Mesenchymal stem cell (in vitro differentiated cells and primary cell): ENCODE measurements at regions not wholly inside any gene's neighbourhood (a gene's known extent, or its start where the extent isn't known, plus 50 kb on each side); places are given as distances from the start of the nearest gene placed in this dataset.

Experiments used
- DNase-seq: peaks from one replicate; pipeline ENCODE4 v3.0.0-alpha.2; 2013
- H2AFZ ChIP-seq: one replicate; pipeline ENCODE4 v1.6.1; 2013; ENCODE audit warnings: low read depth, mild to moderate bottlenecking, control low read depth, inconsistent platforms, low read length, moderate library complexity
- H2AK5ac ChIP-seq: 2 replicates; pipeline ENCODE4 v1.6.1; 2013; ENCODE audit warnings: low read length, moderate library complexity, mild to moderate bottlenecking, inconsistent platforms; ENCODE audit not compliant: severe bottlenecking
- H2BK120ac ChIP-seq: one replicate; pipeline ENCODE4 v1.6.1; 2013; ENCODE audit warnings: low read depth, mild to moderate bottlenecking, inconsistent platforms, low read length, moderate library complexity
- H2BK12ac ChIP-seq, 2 experiments: one replicate each; pipeline ENCODE4 v1.6.1; 2013; ENCODE audit warnings: inconsistent platforms in 2 of 2, low read length in 2 of 2, mild to moderate bottlenecking in 2 of 2, moderate library complexity in 2 of 2, control low read depth in 1 of 2
- H2BK15ac ChIP-seq: one replicate; pipeline ENCODE4 v1.6.1; 2013; ENCODE audit warnings: mild to moderate bottlenecking, low read depth, inconsistent platforms; ENCODE audit not compliant: poor library complexity, severe bottlenecking
- H2BK5ac ChIP-seq: 2 replicates; pipeline ENCODE4 v1.6.1; 2013; ENCODE audit warnings: low read depth, mild to moderate bottlenecking, low read length, control low read depth, inconsistent platforms; ENCODE audit not compliant: poor library complexity, severe bottlenecking
- H3K14ac ChIP-seq, 2 experiments: one replicate each; pipeline ENCODE4 v1.6.1; 2013; ENCODE audit warnings: inconsistent platforms in 2 of 2, low read length in 2 of 2, control low read depth in 1 of 2, mild to moderate bottlenecking in 1 of 2, moderate library complexity in 1 of 2
- H3K18ac ChIP-seq, 2 experiments: one replicate each; pipeline ENCODE4 v1.6.1; 2013; ENCODE audit warnings: inconsistent platforms in 2 of 2, low read length in 2 of 2, control low read depth in 1 of 2, low read depth in 1 of 2, mild to moderate bottlenecking in 1 of 2
- H3K23ac ChIP-seq, 2 experiments: one replicate each; pipeline ENCODE4 v1.6.1; 2013; ENCODE audit warnings: inconsistent platforms in 2 of 2, low read length in 2 of 2, mild to moderate bottlenecking in 2 of 2, moderate library complexity in 2 of 2, control low read depth in 1 of 2
- H3K27ac ChIP-seq: 2 replicates; pipeline ENCODE4 v1.5.1; 2013; ENCODE audit warnings: mild to moderate bottlenecking, moderate library complexity, low read length, control low read depth, inconsistent platforms; ENCODE audit not compliant: poor library complexity, severe bottlenecking
- H3K27me3 ChIP-seq, 2 experiments: 2 replicates each; pipeline versions ENCODE4 v1.6.1 to v1.7.0; 2013; ENCODE audit warnings: low read length in 2 of 2, mild to moderate bottlenecking in 2 of 2, moderate library complexity in 2 of 2, control low read depth in 1 of 2, inconsistent platforms in 1 of 2; ENCODE audit not compliant: control insufficient read depth in 1 of 2, insufficient read depth in 1 of 2
- H3K36me3 ChIP-seq, 2 experiments: 2 replicates each; pipeline versions ENCODE4 v1.6.1 to v1.7.0; 2013; ENCODE audit warnings: low read length in 2 of 2, control low read depth in 1 of 2, inconsistent platforms in 1 of 2, low read depth in 1 of 2, mild to moderate bottlenecking in 1 of 2; ENCODE audit not compliant: insufficient read depth in 2 of 2, control insufficient read depth in 1 of 2
- H3K4ac ChIP-seq, 2 experiments: one replicate each; pipeline ENCODE4 v1.6.1; 2013; ENCODE audit warnings: inconsistent platforms in 2 of 2, low read length in 2 of 2, mild to moderate bottlenecking in 2 of 2, moderate library complexity in 2 of 2, control low read depth in 1 of 2, low read depth in 1 of 2
- H3K4me1 ChIP-seq: 2 replicates; pipeline ENCODE4 v1.6.1; 2013; ENCODE audit warnings: low read depth, low read length, control low read depth; ENCODE audit not compliant: control insufficient read depth, insufficient read depth
- H3K4me2 ChIP-seq: 2 replicates; pipeline ENCODE4 v1.6.1; 2013; ENCODE audit warnings: low read length, mild to moderate bottlenecking, inconsistent platforms; ENCODE audit not compliant: poor library complexity, severe bottlenecking
- H3K4me3 ChIP-seq, 2 experiments: 2 replicates each; pipeline versions ENCODE4 v1.5.1 to v1.7.0; 2013; ENCODE audit warnings: low read length in 2 of 2, mild to moderate bottlenecking in 2 of 2, control low read depth in 1 of 2, low read depth in 1 of 2; ENCODE audit not compliant: insufficient read depth in 1 of 2
- H3K79me1 ChIP-seq: replicated peaks from 2 replicates; pipeline ENCODE4 v1.6.1; 2013; ENCODE audit warnings: mild to moderate bottlenecking, control low read depth, low read length, inconsistent platforms; ENCODE audit not compliant: poor library complexity, severe bottlenecking
- H3K9ac ChIP-seq: 2 replicates; pipeline ENCODE4 v1.7.0; 2013; ENCODE audit warnings: mild to moderate bottlenecking, low read length, moderate library complexity
- H3K9me3 ChIP-seq: 2 replicates; pipeline ENCODE4 v1.7.0; 2013; ENCODE audit warnings: mild to moderate bottlenecking, low read length; ENCODE audit not compliant: control insufficient read depth
- H4K8ac ChIP-seq: one replicate; pipeline ENCODE4 v1.6.1; 2013; ENCODE audit warnings: inconsistent platforms, mild to moderate bottlenecking, low read length, moderate library complexity
- H4K91ac ChIP-seq: one replicate; pipeline ENCODE4 v1.6.1; 2013; ENCODE audit warnings: mild to moderate bottlenecking, low read length, inconsistent platforms
- WGBS: methylation state at CpG from one replicate; pipeline ENCODE4 v1.1.7; 2013; ENCODE audit warnings: mixed read lengths; 5-methylcytosine and 5-hydroxymethylcytosine counted together

- Histone ChIP-seq H3K27me3 (no peaks in the 10 kb centered on the region), H2BK120ac (peak overlapping the region; percentile 34), H3K9ac (no peak overlapping the region), H3K9me3 (no peaks in the 10 kb centered on the region), H3K4me3 (no peak overlapping the region), H4K8ac (no peak overlapping the region), H3K27ac (no peak overlapping the region), H3K4ac (no peak overlapping the region), H2AK5ac (no peak overlapping the region), H3K36me3 (no peaks in the 10 kb centered on the region), H3K23ac (no peak overlapping the region), H2BK5ac (no peak overlapping the region), H3K79me1 (no peaks in the 10 kb centered on the region), H3K4me1 (peaks cover 3% of the 10 kb centered on the region), H2BK12ac (no peak overlapping the region), H4K91ac (no peak overlapping the region), H2BK15ac (no peak overlapping the region), H2AFZ (no peak overlapping the region), H3K4me2 (no peak overlapping the region), H3K14ac (no peak overlapping the region), H3K18ac (no peak overlapping the region)
- 90% methylated on average over 2 of the region's 2 CpGs for WGBS
- DNase-seq = no peak
Observed at GRCh38 chr13:80448725-80449124, 107.8 kb upstream of the SPRY2 start.

DNA sequence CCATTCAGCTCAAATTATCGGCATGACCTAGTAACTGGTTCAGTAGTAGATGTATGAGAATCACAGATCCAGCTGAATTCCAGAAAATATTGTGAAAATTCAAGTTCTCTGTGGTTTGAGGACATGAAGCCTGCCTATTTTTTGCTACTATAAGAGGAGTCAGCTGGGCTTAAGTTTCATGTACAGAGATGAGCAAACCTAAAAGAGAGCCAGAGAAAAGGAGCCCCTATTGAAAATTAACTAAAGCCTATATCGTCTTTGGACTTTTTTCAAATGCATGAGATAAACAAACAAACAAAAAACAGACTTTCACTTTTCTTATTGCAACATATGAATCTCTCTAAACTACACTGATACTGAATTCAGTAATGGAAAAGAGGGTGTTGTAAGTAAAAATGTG is 106.8 kb upstream of the SPRY2 start:
- H3K18ac ChIP-seq = no peak overlapping the region

DNA sequence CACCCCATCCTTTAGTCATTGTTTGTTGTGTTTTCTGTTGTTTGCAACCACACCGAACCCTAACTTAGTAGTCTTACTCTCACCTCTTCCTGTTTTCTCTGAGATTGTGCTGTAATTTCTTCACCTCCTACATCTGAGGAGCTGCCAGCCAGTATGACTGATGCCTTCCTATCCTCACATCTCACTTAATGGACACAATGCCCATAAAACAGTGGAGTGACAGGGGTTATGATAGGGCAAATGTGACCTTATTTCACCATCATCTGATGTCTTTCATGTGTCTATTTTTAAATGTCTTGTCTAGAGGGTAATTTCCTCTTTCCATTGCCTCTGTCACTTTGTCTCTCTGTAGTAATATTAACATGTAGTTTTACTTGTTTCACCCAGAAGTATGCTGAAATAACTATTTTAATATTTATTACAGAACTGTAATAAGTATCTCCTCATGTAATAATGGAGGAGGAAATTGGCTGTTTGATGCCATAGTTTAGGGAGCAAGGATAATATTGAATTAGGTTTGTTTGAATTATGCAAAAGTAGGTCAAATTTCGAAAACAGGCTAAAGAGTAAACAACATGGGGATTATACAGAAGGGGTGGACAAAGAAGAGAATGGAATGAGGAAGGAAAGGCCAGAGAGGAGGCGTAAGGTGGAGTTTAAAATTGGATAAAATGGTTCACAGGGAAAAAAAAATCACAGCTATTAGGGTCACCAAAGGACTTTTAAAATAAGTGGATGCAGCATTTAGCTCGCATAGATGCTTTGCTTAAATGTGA is 103.5 kb upstream of the SPRY2 start:
- Histone ChIP-seq H3K27ac (no peak overlapping the region), H3K14ac (no peak overlapping the region), H3K9me3 (no peaks in the 10 kb centered on the region), H3K27me3 (no peaks in the 10 kb centered on the region), H3K4me3 (no peak overlapping the region), H3K4ac (no peak overlapping the region), H3K18ac (no peak overlapping the region), H2AFZ (no peak overlapping the region), H2BK5ac (no peak overlapping the region), H3K9ac (no peak overlapping the region), H3K79me1 (no peaks in the 10 kb centered on the region), H3K4me1 (no peaks in the 10 kb centered on the region), H2AK5ac (no peak overlapping the region), H2BK12ac (no peak overlapping the region), H2BK15ac (no peak overlapping the region), H4K8ac (no peak overlapping the region), H3K23ac (no peak overlapping the region), H3K36me3 (no peaks in the 10 kb centered on the region), H2BK120ac (no peak overlapping the region), H4K91ac (no peak overlapping the region), H3K4me2 (no peak overlapping the region)
- no peak for DNase-seq
- 82% methylated on average over 3 of the region's 4 CpGs for WGBS

More for the DNA sequence above, 106.8 kb upstream of the SPRY2 start:
- Histone ChIP-seq H3K9me3 (no peaks in the 10 kb centered on the region), H3K4ac (no peak overlapping the region), H2BK5ac (no peak overlapping the region), H3K27ac (no peak overlapping the region), H2BK120ac (no peak overlapping the region), H3K27me3 (no peaks in the 10 kb centered on the region), H3K23ac (no peak overlapping the region), H4K91ac (no peak overlapping the region), H2BK15ac (no peak overlapping the region), H3K14ac (no peak overlapping the region), H3K9ac (no peak overlapping the region), H2AK5ac (no peak overlapping the region), H4K8ac (no peak overlapping the region), H3K79me1 (no peaks in the 10 kb centered on the region), H3K4me2 (no peak overlapping the region), H2AFZ (no peak overlapping the region), H3K4me3 (no peak overlapping the region), H3K4me1 (peaks cover 3% of the 10 kb centered on the region), H2BK12ac (no peak overlapping the region), H3K36me3 (no peaks in the 10 kb centered on the region)
- no peak for DNase-seq
- 0% methylated on average over 1 of the region's 2 CpGs for WGBS

GRCh38 chr13:80442609-80443008 is 101.7 kb upstream of the SPRY2 start:
- H2AK5ac ChIP-seq = no peak overlapping the region
- H3K27me3 ChIP-seq = no peaks in the 10 kb centered on the region
- no peak overlapping the region for H3K18ac ChIP-seq
- H3K4ac ChIP-seq = no peak overlapping the region
- no peak overlapping the region for H2AFZ ChIP-seq
- no peak overlapping the region for H3K4me2 ChIP-seq
- no peak overlapping the region for H3K23ac ChIP-seq
- no peak overlapping the region for H3K27ac ChIP-seq
- DNase-seq = no peak
- H3K9ac ChIP-seq = no peak overlapping the region
- no peaks in the 10 kb centered on the region for H3K9me3 ChIP-seq
- no peak overlapping the region for H3K4me3 ChIP-seq
- no peak overlapping the region for H2BK5ac ChIP-seq
- no peaks in the 10 kb centered on the region for H3K36me3 ChIP-seq
- no peaks in the 10 kb centered on the region for H3K79me1 ChIP-seq
- H2BK15ac ChIP-seq = no peak overlapping the region
- no peak overlapping the region for H3K14ac ChIP-seq
- H3K4me1 ChIP-seq = no peaks in the 10 kb centered on the region
- H2BK120ac ChIP-seq = no peak overlapping the region
- H4K8ac ChIP-seq = no peak overlapping the region
- no peak overlapping the region for H2BK12ac ChIP-seq
- H4K91ac ChIP-seq = no peak overlapping the region
